HUES6 (cell line): ENCODE measurements at regions not wholly inside any gene's neighbourhood (a gene's known extent, or its start where the extent isn't known, plus 50 kb on each side); places are given as distances from the start of the nearest gene placed in this dataset.
A peak's percentile ranks its signal among the peaks of the same experiment; 100 is the strongest.
"Not testable (repeated sequence)": the region's sequence is repeated elsewhere in the genome, so short reads cannot be mapped to it uniquely, and the experiment has no call there.

Experiments
- H3K27ac ChIP-seq: 2 replicates; pipeline ENCODE4 v1.7.0; 2013; ENCODE audit warnings: low read depth, mild to moderate bottlenecking, low read length, inconsistent platforms
- H3K27me3 ChIP-seq: 2 replicates; pipeline ENCODE4 v1.6.1; 2013; ENCODE audit warnings: low read length; ENCODE audit not compliant: control insufficient read depth, insufficient read depth
- H3K36me3 ChIP-seq: 2 replicates; pipeline ENCODE4 v1.6.1; 2013; ENCODE audit warnings: low read length; ENCODE audit not compliant: control insufficient read depth, insufficient read depth
- H3K4me1 ChIP-seq: 2 replicates; pipeline ENCODE4 v1.6.1; 2013; ENCODE audit warnings: low read length; ENCODE audit not compliant: control insufficient read depth, insufficient read depth
- H3K4me3 ChIP-seq: 2 replicates; pipeline ENCODE4 v1.5.1; 2013; ENCODE audit warnings: low read depth, low read length
- H3K9ac ChIP-seq: one replicate; pipeline ENCODE4 v1.6.1; 2013; ENCODE audit warnings: mild to moderate bottlenecking, low read length
- H3K9me3 ChIP-seq: 2 replicates; pipeline ENCODE4 v1.6.1; 2013; ENCODE audit warnings: low read depth, low read length; ENCODE audit not compliant: control insufficient read depth, insufficient read depth

- Histone ChIP-seq H3K27ac (no peak overlapping the region), H3K36me3 (no peaks in the 10 kb centered on the region), H3K27me3 (no peaks in the 10 kb centered on the region)
Measured at GRCh38 chr21:18705971-18706370, 302.4 kb upstream of the TMPRSS15 start.

DNA sequence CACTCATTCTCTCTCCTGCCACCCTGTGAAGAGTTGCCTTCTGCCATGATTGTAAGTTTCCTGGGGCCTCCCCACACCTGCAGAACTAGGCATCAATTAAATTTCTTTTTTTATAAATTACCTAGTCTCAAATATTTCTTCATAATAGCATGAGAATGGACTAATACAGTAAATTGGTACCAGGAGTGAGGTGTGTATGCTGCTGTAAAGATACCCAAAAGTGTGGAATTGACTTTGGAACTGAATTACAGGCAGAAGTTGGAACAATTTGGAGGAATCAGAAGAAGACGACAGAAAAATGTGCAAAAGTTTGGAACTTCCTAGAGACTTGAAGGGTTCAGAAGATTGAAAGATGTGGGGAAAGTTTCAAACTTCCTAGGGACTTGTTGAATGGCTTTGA is 308.1 kb upstream of the TMPRSS15 start:
- no peak overlapping the region for H3K9ac ChIP-seq
- no peaks in the 10 kb centered on the region for H3K27me3 ChIP-seq
- H3K4me3 ChIP-seq = no peak overlapping the region
- H3K9me3 ChIP-seq = peaks cover 7% of the 10 kb centered on the region; the same call in 1 of the 2 replicates
- no peak overlapping the region for H3K27ac ChIP-seq
- no peaks in the 10 kb centered on the region for H3K36me3 ChIP-seq
- no peaks in the 10 kb centered on the region for H3K4me1 ChIP-seq

More at GRCh38 chr21:18705971-18706370, 302.4 kb upstream of the TMPRSS15 start:
- no peak overlapping the region for H3K4me3 ChIP-seq
- no peak overlapping the region for H3K9ac ChIP-seq
- H3K4me1 ChIP-seq = no peaks in the 10 kb centered on the region
- H3K9me3 ChIP-seq = no peaks in the 10 kb centered on the region

- no peak overlapping the region for H3K9ac ChIP-seq
- no peak overlapping the region for H3K4me3 ChIP-seq
- H3K4me1 ChIP-seq = no peaks in the 10 kb centered on the region
- H3K9me3 ChIP-seq = peaks cover 7% of the 10 kb centered on the region; the same call in 1 of the 2 replicates
- H3K27ac ChIP-seq = no peak overlapping the region
- H3K36me3 ChIP-seq = no peaks in the 10 kb centered on the region
- H3K27me3 ChIP-seq = no peaks in the 10 kb centered on the region
Measured at GRCh38 chr21:18715606-18716005, 312.0 kb upstream of the TMPRSS15 start.

- peaks cover 7% of the 10 kb centered on the region; the same call in 1 of the 2 replicates for H3K9me3 ChIP-seq
- H3K4me1 ChIP-seq = no peaks in the 10 kb centered on the region
- no peaks in the 10 kb centered on the region for H3K36me3 ChIP-seq
- H3K4me3 ChIP-seq = no peak overlapping the region
- H3K27me3 ChIP-seq = no peaks in the 10 kb centered on the region
- no peak overlapping the region for H3K9ac ChIP-seq
- H3K27ac ChIP-seq = no peak overlapping the region
Measured at GRCh38 chr21:18716578-18717138, 313.1 kb upstream of the TMPRSS15 start.

GRCh38 chr21:18722193-18722592 is 318.6 kb upstream of the TMPRSS15 start:
- H3K27me3 ChIP-seq = no peaks in the 10 kb centered on the region
- H3K9me3 ChIP-seq = no peaks in the 10 kb centered on the region

DNA sequence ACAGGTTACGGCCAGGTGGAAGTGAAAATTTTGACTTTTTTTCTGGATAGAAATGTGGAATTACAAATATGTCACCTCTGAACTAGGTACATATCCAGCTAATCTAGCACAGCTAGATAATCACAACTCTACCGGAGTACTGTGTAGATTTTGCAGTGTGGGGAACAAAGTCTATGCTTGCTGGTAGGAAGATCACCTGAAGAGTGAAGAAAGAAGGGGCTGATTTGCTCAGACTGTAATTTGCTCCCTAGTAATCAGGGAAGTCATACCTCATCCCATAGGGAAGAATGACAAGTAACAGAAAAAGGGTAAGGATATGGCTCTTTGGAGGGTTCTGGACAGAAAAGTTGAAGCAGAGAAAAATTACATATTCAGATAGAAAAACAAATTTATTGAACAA is 319.6 kb upstream of the TMPRSS15 start:
- no peaks in the 10 kb centered on the region for H3K36me3 ChIP-seq
- H3K27me3 ChIP-seq = no peaks in the 10 kb centered on the region
- no peak overlapping the region for H3K4me3 ChIP-seq
- H3K9ac ChIP-seq = no peak overlapping the region
- no peaks in the 10 kb centered on the region for H3K4me1 ChIP-seq
- no peaks in the 10 kb centered on the region for H3K9me3 ChIP-seq
- no peak overlapping the region for H3K27ac ChIP-seq

More at GRCh38 chr21:18722193-18722592, 318.6 kb upstream of the TMPRSS15 start:
- Histone ChIP-seq H3K4me3 (no peak overlapping the region), H3K36me3 (no peaks in the 10 kb centered on the region), H3K4me1 (no peaks in the 10 kb centered on the region), H3K27ac (no peak overlapping the region), H3K9ac (no peak overlapping the region)

DNA sequence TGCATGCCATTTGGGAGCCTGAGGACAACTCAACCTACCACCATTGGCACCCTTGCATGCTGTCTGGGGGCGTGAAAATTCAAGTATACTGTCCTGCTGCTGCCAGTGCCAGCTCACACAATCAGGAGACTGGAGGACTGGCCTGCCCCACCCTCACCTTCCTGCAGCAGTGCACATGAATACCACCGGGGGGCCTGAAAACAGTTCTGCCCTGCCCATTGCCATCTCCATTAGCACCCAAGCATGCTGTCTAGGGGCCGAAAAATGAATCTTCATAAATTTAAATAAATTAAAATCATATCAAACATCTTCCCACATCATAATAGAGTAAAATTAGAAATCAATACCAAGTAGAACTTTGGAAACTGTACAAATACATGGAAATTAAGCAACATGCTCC is 322.1 kb upstream of the TMPRSS15 start:
- no peaks in the 10 kb centered on the region for H3K4me1 ChIP-seq
- H3K4me3 ChIP-seq = no peak overlapping the region
- H3K27ac ChIP-seq = no peak overlapping the region
- no peaks in the 10 kb centered on the region for H3K9me3 ChIP-seq
- no peaks in the 10 kb centered on the region for H3K27me3 ChIP-seq
- no peak overlapping the region for H3K9ac ChIP-seq
- no peaks in the 10 kb centered on the region for H3K36me3 ChIP-seq

DNA sequence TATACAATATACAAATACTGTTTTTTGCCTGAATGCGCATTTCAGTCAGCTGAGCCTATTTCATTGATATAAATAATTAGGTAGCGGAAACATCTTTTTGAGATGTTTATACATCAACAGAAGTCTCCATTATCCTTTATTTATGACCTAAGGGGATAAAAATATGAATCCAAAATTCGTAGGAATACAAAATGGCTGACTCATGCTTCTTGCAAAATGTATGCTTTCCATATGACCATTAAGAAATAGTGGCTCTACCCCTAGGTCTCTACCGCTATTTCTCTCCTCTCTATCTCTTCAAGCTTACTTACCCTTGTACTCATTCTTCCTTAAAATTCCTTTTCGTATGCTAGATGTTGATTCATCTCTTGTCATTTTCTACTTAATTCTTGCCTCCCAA is 338.4 kb upstream of the TMPRSS15 start:
- Histone ChIP-seq H3K4me1 (peaks cover 10% of the 10 kb centered on the region), H3K36me3 (no peaks in the 10 kb centered on the region), H3K27ac (no peak overlapping the region), H3K9ac (no peak overlapping the region), H3K9me3 (no peaks in the 10 kb centered on the region), H3K27me3 (no peaks in the 10 kb centered on the region), H3K4me3 (no peak overlapping the region)

- no peak overlapping the region for H3K9ac ChIP-seq
- H3K9me3 ChIP-seq = no peaks in the 10 kb centered on the region
- H3K4me3 ChIP-seq = no peak overlapping the region
- H3K27me3 ChIP-seq = no peaks in the 10 kb centered on the region
- no peaks in the 10 kb centered on the region for H3K36me3 ChIP-seq
- no peak overlapping the region for H3K27ac ChIP-seq
- peaks cover 10% of the 10 kb centered on the region for H3K4me1 ChIP-seq
Measured at GRCh38 chr21:18743531-18743930, 339.9 kb upstream of the TMPRSS15 start.

- Histone ChIP-seq H3K9ac (no peak overlapping the region), H3K4me1 (peaks cover 10% of the 10 kb centered on the region), H3K4me3 (no peak overlapping the region), H3K36me3 (no peaks in the 10 kb centered on the region), H3K27me3 (no peaks in the 10 kb centered on the region), H3K27ac (peak overlapping the region; percentile 13; the same call in 1 of the 2 replicates), H3K9me3 (no peaks in the 10 kb centered on the region)
Measured at GRCh38 chr21:18744840-18745239, 341.3 kb upstream of the TMPRSS15 start.

DNA sequence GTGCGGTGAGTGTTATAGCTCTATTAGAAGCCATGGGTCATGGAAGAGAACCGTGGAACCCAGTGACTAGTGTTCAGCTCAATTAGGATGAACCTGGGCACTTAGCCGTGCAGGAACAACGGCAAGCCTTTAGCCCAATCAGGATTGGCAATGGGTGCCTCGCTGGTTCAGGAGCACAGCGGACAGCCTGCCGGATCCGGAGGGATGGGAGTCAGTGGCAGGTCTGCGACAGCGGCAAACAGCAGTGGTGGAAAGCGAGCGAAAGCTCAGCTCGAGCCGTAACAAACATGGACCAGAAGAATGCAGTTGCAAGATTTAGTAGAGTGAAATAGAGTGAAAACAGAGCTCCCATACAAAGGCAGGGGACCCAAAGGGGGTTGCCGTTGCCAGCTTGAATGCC is 349.3 kb upstream of the TMPRSS15 start:
- not testable (repeated sequence) for H3K9ac ChIP-seq, H3K27ac ChIP-seq, H3K9me3 ChIP-seq, H3K36me3 ChIP-seq, H3K4me3 ChIP-seq, H3K4me1 ChIP-seq, H3K27me3 ChIP-seq

GRCh38 chr21:18756272-18756671 is 352.7 kb upstream of the TMPRSS15 start:
- not testable (repeated sequence) for H3K4me1 ChIP-seq, H3K27ac ChIP-seq, H3K9ac ChIP-seq, H3K27me3 ChIP-seq, H3K9me3 ChIP-seq, H3K36me3 ChIP-seq, H3K4me3 ChIP-seq
